Right lobe of liver (tissue), 4 donors: ENCODE measurements at regions not wholly inside any gene's neighbourhood (a gene's known extent, or its start where the extent isn't known, plus 50 kb on each side); places are given as distances from the start of the nearest gene placed in this dataset.

Experiments used
- POLR2A ChIP-seq: fragments of 450-650 bp; IDR thresholded peaks from one replicate; pipeline ENCODE4 v1.6.1; 2017; ENCODE audit warnings: antibody characterized with exemption, mild to moderate bottlenecking
- TF ChIP-seq, protein P1 (sequence below), 4 donors: fragments of 200-600 bp in 3 of 4; fragments of 450-650 bp in 1 of 4; IDR thresholded peaks; one replicate each; pipeline versions ENCODE4 v1.5.1 to v1.8.0; 2016 to 2022; ENCODE audit warnings: antibody characterized with exemption in 4 of 4, mild to moderate bottlenecking in 2 of 4
- donor health status: DM: no; HTN: no; CAD: no.
- donor health status: DM: no; HTN: no; CAD: no.
- donor health status: DM: no; HTN: yes; CAD: no.

DNA sequence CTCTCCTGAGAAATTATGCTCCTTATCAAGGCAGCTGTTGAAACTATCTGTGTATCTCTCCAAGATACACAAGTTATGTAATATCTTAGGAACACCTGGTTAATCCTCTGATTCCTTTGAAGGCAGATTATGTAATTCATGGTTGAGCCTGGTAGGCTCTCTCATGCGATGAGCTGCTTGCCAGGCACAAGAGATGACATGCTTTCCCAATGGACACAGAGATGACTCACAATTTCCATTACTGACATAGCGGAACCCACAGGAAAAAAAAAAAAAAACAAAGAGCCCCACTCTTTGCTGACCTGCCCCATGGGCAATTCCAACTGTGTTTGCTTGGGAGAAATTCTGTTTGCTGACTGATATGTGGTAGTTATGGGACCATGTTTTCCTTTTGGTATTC, 736.4 kb upstream of the PHF14 start:
- TF ChIP-seq, protein P1, sequence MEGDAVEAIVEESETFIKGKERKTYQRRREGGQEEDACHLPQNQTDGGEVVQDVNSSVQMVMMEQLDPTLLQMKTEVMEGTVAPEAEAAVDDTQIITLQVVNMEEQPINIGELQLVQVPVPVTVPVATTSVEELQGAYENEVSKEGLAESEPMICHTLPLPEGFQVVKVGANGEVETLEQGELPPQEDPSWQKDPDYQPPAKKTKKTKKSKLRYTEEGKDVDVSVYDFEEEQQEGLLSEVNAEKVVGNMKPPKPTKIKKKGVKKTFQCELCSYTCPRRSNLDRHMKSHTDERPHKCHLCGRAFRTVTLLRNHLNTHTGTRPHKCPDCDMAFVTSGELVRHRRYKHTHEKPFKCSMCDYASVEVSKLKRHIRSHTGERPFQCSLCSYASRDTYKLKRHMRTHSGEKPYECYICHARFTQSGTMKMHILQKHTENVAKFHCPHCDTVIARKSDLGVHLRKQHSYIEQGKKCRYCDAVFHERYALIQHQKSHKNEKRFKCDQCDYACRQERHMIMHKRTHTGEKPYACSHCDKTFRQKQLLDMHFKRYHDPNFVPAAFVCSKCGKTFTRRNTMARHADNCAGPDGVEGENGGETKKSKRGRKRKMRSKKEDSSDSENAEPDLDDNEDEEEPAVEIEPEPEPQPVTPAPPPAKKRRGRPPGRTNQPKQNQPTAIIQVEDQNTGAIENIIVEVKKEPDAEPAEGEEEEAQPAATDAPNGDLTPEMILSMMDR (IDR thresholded peaks at IDR 0.05): no peak
- TF ChIP-seq POLR2A: no peak
